Kidney (tissue), 13 donors: ENCODE measurements at regions not wholly inside any gene's neighbourhood (a gene's known extent, or its start where the extent isn't known, plus 50 kb on each side); places are given as distances from the start of the nearest gene placed in this dataset.
"Not testable (repeated sequence)": the region's sequence is repeated elsewhere in the genome, so short reads cannot be mapped to it uniquely, and the experiment has no call there.

Experiments used
- DNase-seq, 5 donors: peaks; one replicate each; pipeline ENCODE4 v3.0.0-alpha.2; 2013 to 2020
- FAIRE-seq: peaks from 2 replicates; lab custom pipeline; 2012; peaks lifted over from hg19 to GRCh38; lab: Jason Lieb, UNC
- H3K27ac ChIP-seq, 2 donors: one replicate each; pipeline ENCODE4 v1.7.0; 2013; ENCODE audit warnings: low read depth in 2 of 2, low read length in 2 of 2, inconsistent platforms in 1 of 2
- H3K27me3 ChIP-seq: one replicate; pipeline ENCODE4 v1.7.1; 2013; ENCODE audit warnings: low read length, inconsistent platforms; ENCODE audit not compliant: control insufficient read depth, insufficient read depth
- H3K36me3 ChIP-seq, 3 donors: one replicate each; pipeline versions ENCODE4 v1.7.0 to v1.7.1; 2013; ENCODE audit warnings: low read length in 3 of 3, control low read depth in 1 of 3, inconsistent platforms in 1 of 3; ENCODE audit not compliant: insufficient read depth in 3 of 3, control insufficient read depth in 2 of 3
- H3K4me1 ChIP-seq, 3 donors: one replicate each; pipeline versions ENCODE4 v1.7.0 to v1.7.1; 2013; ENCODE audit warnings: low read length in 3 of 3, inconsistent platforms in 1 of 3, low read depth in 1 of 3; ENCODE audit not compliant: control insufficient read depth in 2 of 3, insufficient read depth in 2 of 3
- H3K4me3 ChIP-seq, 3 donors: one replicate each; pipeline versions ENCODE4 v1.7.0 to v1.8.1; 2013; ENCODE audit warnings: low read length in 3 of 3, control low read depth in 1 of 3, inconsistent platforms in 1 of 3
- H3K9ac ChIP-seq, 3 donors: one replicate each; pipeline versions ENCODE4 v1.7.0 to v1.7.1; 2013; ENCODE audit warnings: low read length in 3 of 3, control low read depth in 1 of 3, inconsistent platforms in 1 of 3
- H3K9me3 ChIP-seq, 3 donors: one replicate each; pipeline versions ENCODE4 v1.7.0 to v1.7.1; 2013; ENCODE audit warnings: low read length in 3 of 3, control low read depth in 1 of 3, inconsistent platforms in 1 of 3; ENCODE audit not compliant: control insufficient read depth in 2 of 3, insufficient read depth in 1 of 3
- CTCF ChIP-seq: IDR thresholded peaks from 3 replicates; pipeline ENCODE4 v1.5.1; 2012; ENCODE audit warnings: mild to moderate bottlenecking, moderate library complexity, borderline replicate concordance; ENCODE audit not compliant: insufficient read depth; ENCODE audit errors: extremely low read depth
- intact Hi-C: fragments of 100-400 bp; cut with DNase I; formaldehyde crosslinking; loops from one replicate; pipeline ENCODE4 v1.11.1; 2022
- donor health status: control.
- donor health status: control.
- donor health status: control.
- donor health status: control.
- donor health status: control.
- donor health status: DM: yes; HTN: yes; CAD: no.
- donor health status: Normal renal cell carcinoma (clear cell type).

DNA sequence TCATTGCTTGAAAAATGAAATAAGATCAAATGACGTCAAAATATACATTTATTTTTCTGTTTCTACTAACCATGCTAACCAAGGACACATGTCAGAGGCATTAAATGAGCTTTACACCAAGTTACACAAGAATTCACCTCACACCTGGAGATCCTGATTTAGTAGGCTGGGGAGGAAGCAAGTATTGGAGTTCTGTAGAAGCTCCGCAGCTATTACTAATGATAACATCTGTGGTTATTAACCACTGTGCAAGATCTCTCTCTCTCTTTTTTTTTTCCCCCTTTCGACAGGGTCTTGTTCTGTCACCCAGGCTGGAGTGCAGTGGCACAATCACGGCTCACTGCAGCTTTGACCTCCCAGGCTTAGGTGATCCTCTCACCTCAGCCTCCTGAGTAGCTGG lies 104.0 kb downstream of the ZNF22 start:
- Histone ChIP-seq H3K9me3 (no peaks in the 10 kb centered on the region), H3K27ac (no peak overlapping the region), H3K9ac (no peak overlapping the region), H3K4me3 (no peak overlapping the region), H3K4me1 (no peaks in the 10 kb centered on the region), H3K27me3 (no peaks in the 10 kb centered on the region), H3K36me3 (no peaks in the 10 kb centered on the region)
- TF ChIP-seq CTCF: no peak
- intact Hi-C loops: no loop called here
- FAIRE-seq (no peak), DNase-seq (no peak)

DNA sequence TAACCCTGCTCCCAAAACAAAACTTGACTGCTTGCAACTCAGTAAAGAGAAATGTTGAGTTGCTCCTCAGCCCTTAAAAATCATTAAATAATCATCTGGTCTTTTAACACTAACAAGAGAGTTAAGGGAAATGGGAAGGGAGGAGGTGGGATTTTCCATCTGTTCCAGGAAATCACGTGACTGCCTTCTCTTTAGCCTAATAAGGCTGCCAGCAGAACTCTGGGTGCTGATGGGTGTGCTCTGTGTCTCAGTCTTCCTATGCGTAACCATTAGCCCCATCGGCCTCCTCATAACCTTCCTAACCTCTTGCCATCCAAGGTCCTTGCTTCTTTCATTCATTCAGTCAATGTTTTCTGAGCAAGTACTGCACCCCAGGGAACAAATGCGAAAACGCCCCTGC lies 104.6 kb downstream of the ZNF22 start:
- intact Hi-C loops, FAIRE-seq, H3K4me3 ChIP-seq, H3K27ac ChIP-seq, H3K4me1 ChIP-seq, DNase-seq, H3K9me3 ChIP-seq, H3K9ac ChIP-seq, H3K36me3 ChIP-seq, H3K27me3 ChIP-seq: not testable (repeated sequence)

- H3K36me3 ChIP-seq: no peaks in the 10 kb centered on the region
- FAIRE-seq: no peak
- H3K4me1 ChIP-seq: no peaks in the 10 kb centered on the region
- H3K9me3 ChIP-seq: no peaks in the 10 kb centered on the region
- no peak overlapping the region for H3K4me3 ChIP-seq
- no peak overlapping the region for H3K27ac ChIP-seq
- DNase-seq: peak in 1 of 5 donors; percentile 9
- intact Hi-C loops: no loop called here
- no peak overlapping the region for H3K9ac ChIP-seq
- TF ChIP-seq CTCF: no peak
- no peaks in the 10 kb centered on the region for H3K27me3 ChIP-seq
These were observed 105.6 kb downstream of the ZNF22 start for GRCh38 chr10:45106236-45106856.

- FAIRE-seq (no peak), DNase-seq (no peak)
- H3K9ac ChIP-seq: no peak overlapping the region
- no peaks in the 10 kb centered on the region for H3K4me1 ChIP-seq
- TF ChIP-seq CTCF: no peak
- no peak overlapping the region for H3K27ac ChIP-seq
- no peak overlapping the region for H3K4me3 ChIP-seq
- intact Hi-C loops: no loop called here
- no peaks in the 10 kb centered on the region for H3K27me3 ChIP-seq
- no peaks in the 10 kb centered on the region for H3K36me3 ChIP-seq
- no peaks in the 10 kb centered on the region for H3K9me3 ChIP-seq
These were observed 110.8 kb downstream of the ZNF22 start for GRCh38 chr10:45111509-45111908.

- H3K36me3 ChIP-seq, H3K9ac ChIP-seq, DNase-seq, H3K4me3 ChIP-seq, H3K27ac ChIP-seq, intact Hi-C loops, H3K9me3 ChIP-seq, H3K4me1 ChIP-seq, FAIRE-seq, H3K27me3 ChIP-seq: not testable (repeated sequence)
These were observed 117.2 kb downstream of the ZNF22 start for GRCh38 chr10:45117940-45118339.
